HG02610 (cell line): ENCODE measurements at regions not wholly inside any gene's neighbourhood (a gene's known extent, or its start where the extent isn't known, plus 50 kb on each side); places are given as distances from the start of the nearest gene placed in this dataset.

Source experiments
- ATAC-seq: cut with Tn5 transposase; IDR thresholded peaks from one replicate; pipeline ENCODE4 v1.9.1; 2021; ENCODE audit warnings: mild to moderate bottlenecking, moderate library complexity; ENCODE audit not compliant: unreplicated experiment

GRCh38 chr5:28517691-28518090 lies 1479.3 kb upstream of the CDH9 start:
- ATAC-seq = no peak

GRCh38 chr5:28516722-28517121 lies 1478.3 kb upstream of the CDH9 start:
- ATAC-seq = no peak

- no peak for ATAC-seq
These were observed 1474.3 kb upstream of the CDH9 start for GRCh38 chr5:28512648-28513047.

- no peak for ATAC-seq
These were observed 1466.7 kb upstream of the CDH9 start for GRCh38 chr5:28505121-28505520.

GRCh38 chr5:28500511-28500910 lies 1462.1 kb upstream of the CDH9 start:
- ATAC-seq = no peak

- no peak for ATAC-seq
These were observed 1461.4 kb upstream of the CDH9 start for GRCh38 chr5:28499766-28500290.

- no peak for ATAC-seq
These were observed 1457.5 kb upstream of the CDH9 start for GRCh38 chr5:28495876-28496275.

GRCh38 chr5:28493456-28493855 lies 1455.1 kb upstream of the CDH9 start:
- no peak for ATAC-seq

GRCh38 chr5:28488752-28489151 lies 1450.4 kb upstream of the CDH9 start:
- ATAC-seq = no peak

GRCh38 chr5:28483327-28484025 lies 1445.1 kb upstream of the CDH9 start:
- no peak for ATAC-seq

- ATAC-seq = no peak
These were observed 1435.2 kb upstream of the CDH9 start for GRCh38 chr5:28473531-28474107.

- peak; percentile 95 for ATAC-seq
These were observed 1429.8 kb upstream of the CDH9 start for GRCh38 chr5:28468166-28468565.

- no peak for ATAC-seq
These were observed 1425.3 kb upstream of the CDH9 start for GRCh38 chr5:28463728-28464127.

- no peak for ATAC-seq
These were observed 1413.1 kb upstream of the CDH9 start for GRCh38 chr5:28451483-28451882.

- ATAC-seq = no peak
These were observed 1412.6 kb upstream of the CDH9 start for GRCh38 chr5:28450997-28451396.

GRCh38 chr5:28448791-28449190 lies 1410.4 kb upstream of the CDH9 start:
- ATAC-seq = no peak

- ATAC-seq = no peak
These were observed 1392.3 kb upstream of the CDH9 start for GRCh38 chr5:28430565-28431178.

- no peak for ATAC-seq
These were observed 1382.8 kb upstream of the CDH9 start for GRCh38 chr5:28421141-28421540.

- no peak for ATAC-seq
These were observed 1377.5 kb upstream of the CDH9 start for GRCh38 chr5:28415791-28416443.

GRCh38 chr5:28414619-28415018 lies 1376.2 kb upstream of the CDH9 start:
- no peak for ATAC-seq

GRCh38 chr5:28408651-28409050 lies 1370.3 kb upstream of the CDH9 start:
- no peak for ATAC-seq

GRCh38 chr5:28408186-28408585 lies 1369.8 kb upstream of the CDH9 start:
- ATAC-seq = no peak
